ENCODE measurements at regions not wholly inside any gene's neighbourhood (a gene's known extent, or its start where the extent isn't known, plus 50 kb on each side); places are given as distances from the start of the nearest gene placed in this dataset.

- Histone ChIP-seq H3K4me2 (replicated peaks; ENCODE audit: low read depth, low read length, poor library complexity, severe bottlenecking) (no peak overlapping the region), H3K4me1 (ENCODE audit: control insufficient read depth in 2 of 2, insufficient read depth in 2 of 2, low read length in 2 of 2) (no peaks in the 10 kb centered on the region), H3K27me3 (replicated peaks in 1 of 4; ENCODE audit: control extremely low read depth in 1 of 4, control insufficient read depth in 3 of 4, insufficient read depth in 4 of 4, low read length in 3 of 4) (no peaks in the 10 kb centered on the region), H3K27ac (ENCODE audit: low read length in 2 of 2) (no peak overlapping the region), H4K20me1 (ENCODE audit: control insufficient read depth, insufficient read depth, low read length, poor library complexity, severe bottlenecking) (no peaks in the 10 kb centered on the region), H3K79me2 (ENCODE audit: control insufficient read depth, insufficient read depth, low read length) (no peaks in the 10 kb centered on the region), H2AFZ (ENCODE audit: insufficient read depth, low read depth, low read length, poor library complexity, severe bottlenecking) (no peak overlapping the region), H3K9me3 (ENCODE audit: control extremely low read depth in 1 of 3, control insufficient read depth in 2 of 3, insufficient read depth in 1 of 3, low read length in 2 of 3) (peaks cover 0 to 3% (median 0%) of the 10 kb centered on the region in 3 donors), H3K4me3 (ENCODE audit: control extremely low read depth in 1 of 5, extremely low read depth in 1 of 5, insufficient read depth in 1 of 5, low read depth in 2 of 5, low read length in 4 of 5) (no peak overlapping the region), H3K36me3 (replicated peaks in 1 of 2; ENCODE audit: control extremely low read depth in 1 of 2, control insufficient read depth in 1 of 2, extremely low read depth in 1 of 2, insufficient read depth in 2 of 2, low read length in 1 of 2) (no peaks in the 10 kb centered on the region), H3K9ac (ENCODE audit: low read length) (no peak overlapping the region)
- no peak for TF ChIP-seq CTCF (IDR thresholded peaks at IDR 0.05)
- no peak for TF ChIP-seq EZH2 (IDR thresholded peaks at IDR 0.05; ENCODE audit: borderline replicate concordance, insufficient read depth, low read depth, low read length, poor library complexity, severe bottlenecking)
- WGBS (ENCODE audit: insufficient coverage), result no CpG with 5 or more reads among the region's 3 CpGs
- Mint-ChIP-seq H3K4me1 (no peaks in the 10 kb centered on the region), H3K9me3 (ENCODE audit: insufficient read depth) (no peaks in the 10 kb centered on the region), H3K27ac (no peak overlapping the region), H3K27me3 (no peaks in the 10 kb centered on the region), H3K4me3 (no peak overlapping the region)
- ATAC-seq (ENCODE audit: low read depth), result no peak
- intact Hi-C loops (cut with micrococcal nuclease), result no loop called here
- ChIA-PET CTCF (no interaction called here), POLR2A (no interaction called here)
- no peak for DNase-seq
These were observed 248.3 kb upstream of the PCDH7 start for GRCh38 chr4:30471861-30472260.

GRCh38 chr4:30473225-30473624, 246.9 kb upstream of the PCDH7 start:
- Mint-ChIP-seq H3K4me1 (no peaks in the 10 kb centered on the region), H3K27me3 (no peaks in the 10 kb centered on the region), H3K27ac (no peak overlapping the region), H3K4me3 (no peak overlapping the region), H3K9me3 (ENCODE audit: insufficient read depth) (no peaks in the 10 kb centered on the region)
- ChIA-PET CTCF (no interaction called here), POLR2A (no interaction called here)
- Histone ChIP-seq H2AFZ (ENCODE audit: insufficient read depth, low read depth, low read length, poor library complexity, severe bottlenecking) (no peak overlapping the region), H3K36me3 (replicated peaks in 1 of 2; ENCODE audit: control extremely low read depth in 1 of 2, control insufficient read depth in 1 of 2, extremely low read depth in 1 of 2, insufficient read depth in 2 of 2, low read length in 1 of 2) (no peaks in the 10 kb centered on the region), H3K79me2 (ENCODE audit: control insufficient read depth, insufficient read depth, low read length) (no peaks in the 10 kb centered on the region), H3K27ac (ENCODE audit: low read length in 2 of 2) (no peak overlapping the region), H3K9ac (ENCODE audit: low read length) (no peak overlapping the region), H3K4me2 (replicated peaks; ENCODE audit: low read depth, low read length, poor library complexity, severe bottlenecking) (no peak overlapping the region), H3K9me3 (ENCODE audit: control extremely low read depth in 1 of 3, control insufficient read depth in 2 of 3, insufficient read depth in 1 of 3, low read length in 2 of 3) (peaks cover 0 to 3% (median 0%) of the 10 kb centered on the region in 3 donors), H3K4me1 (ENCODE audit: control insufficient read depth in 2 of 2, insufficient read depth in 2 of 2, low read length in 2 of 2) (no peaks in the 10 kb centered on the region), H3K4me3 (ENCODE audit: control extremely low read depth in 1 of 5, extremely low read depth in 1 of 5, insufficient read depth in 1 of 5, low read depth in 2 of 5, low read length in 4 of 5) (no peak overlapping the region), H4K20me1 (ENCODE audit: control insufficient read depth, insufficient read depth, low read length, poor library complexity, severe bottlenecking) (no peaks in the 10 kb centered on the region), H3K27me3 (replicated peaks in 1 of 4; ENCODE audit: control extremely low read depth in 1 of 4, control insufficient read depth in 3 of 4, insufficient read depth in 4 of 4, low read length in 3 of 4) (no peaks in the 10 kb centered on the region)
- TF ChIP-seq EZH2 (IDR thresholded peaks at IDR 0.05; ENCODE audit: borderline replicate concordance, insufficient read depth, low read depth, low read length, poor library complexity, severe bottlenecking), result no peak
- no peak for TF ChIP-seq CTCF (IDR thresholded peaks at IDR 0.05)
- intact Hi-C loops (cut with micrococcal nuclease), result no loop called here
- DNase-seq (no peak), ATAC-seq (ENCODE audit: low read depth) (no peak)
- no CpG with 5 or more reads among the region's 2 CpGs for WGBS (ENCODE audit: insufficient coverage)

Measured in B cell (primary cell).